ENCODE measurements at regions not wholly inside any gene's neighbourhood (a gene's known extent, or its start where the extent isn't known, plus 50 kb on each side); places are given as distances from the start of the nearest gene placed in this dataset.
"Not testable (repeated sequence)": the region's sequence is repeated elsewhere in the genome, so short reads cannot be mapped to it uniquely, and the experiment has no call there.

- DNase-seq (ENCODE audit: low spot score) = no peak
- no peak for ATAC-seq (ENCODE audit: low FRiP score)
- no peak for TF ChIP-seq CTCF (IDR thresholded peaks at IDR 0.05)
These were observed 106.0 kb upstream of the SYT13 start for GRCh38 chr11:45392154-45392553.

GRCh38 chr11:45391168-45391850 lies 105.2 kb upstream of the SYT13 start:
- DNase-seq (ENCODE audit: low spot score) = no peak
- no peak for TF ChIP-seq CTCF (IDR thresholded peaks at IDR 0.05)
- ATAC-seq (ENCODE audit: low FRiP score) = no peak

GRCh38 chr11:45390407-45390806 lies 104.3 kb upstream of the SYT13 start:
- DNase-seq (ENCODE audit: low spot score) (no peak), ATAC-seq (ENCODE audit: low FRiP score) (no peak)
- TF ChIP-seq CTCF (IDR thresholded peaks at IDR 0.05) = no peak

- no peak for TF ChIP-seq CTCF (IDR thresholded peaks at IDR 0.05)
- DNase-seq (ENCODE audit: low spot score) (no peak), ATAC-seq (ENCODE audit: low FRiP score) (no peak)
These were observed 102.3 kb upstream of the SYT13 start for GRCh38 chr11:45388472-45388871.

- not testable (repeated sequence) for DNase-seq (ENCODE audit: low spot score); ATAC-seq (ENCODE audit: low FRiP score)
These were observed 101.7 kb upstream of the SYT13 start for GRCh38 chr11:45387885-45388284.

- no peak for ATAC-seq (ENCODE audit: low FRiP score)
- no peak for TF ChIP-seq CTCF (IDR thresholded peaks at IDR 0.05)
- DNase-seq (ENCODE audit: low spot score) = no peak
These were observed 100.8 kb upstream of the SYT13 start for GRCh38 chr11:45386972-45387371.

GRCh38 chr11:45385844-45386243 lies 99.7 kb upstream of the SYT13 start:
- no peak for ATAC-seq (ENCODE audit: low FRiP score)

More at GRCh38 chr11:45385844-45386243, 99.7 kb upstream of the SYT13 start:
- DNase-seq (ENCODE audit: low spot score) = no peak
- TF ChIP-seq CTCF (IDR thresholded peaks at IDR 0.05) = no peak

Data from omental fat pad (tissue), 3 donors.